Stromal cell of bone marrow (primary cell): ENCODE measurements at regions not wholly inside any gene's neighbourhood (a gene's known extent, or its start where the extent isn't known, plus 50 kb on each side); places are given as distances from the start of the nearest gene placed in this dataset.

Source experiments
- DNase-seq: peaks from one replicate; pipeline ENCODE4 v3.0.0-alpha.2; 2012; ENCODE audit warnings: low read depth

- no peak for DNase-seq
These were observed 101.1 kb upstream of the ID4 start for GRCh38 chr6:19736066-19736465.

- no peak for DNase-seq
These were observed 99.2 kb upstream of the ID4 start for GRCh38 chr6:19738010-19738409.

- no peak for DNase-seq
These were observed 87.4 kb upstream of the ID4 start for GRCh38 chr6:19749722-19750121.

- DNase-seq, result no peak
These were observed 84.4 kb upstream of the ID4 start for GRCh38 chr6:19752746-19753145.

GRCh38 chr6:19753826-19754225 is 83.3 kb upstream of the ID4 start:
- no peak for DNase-seq

- no peak for DNase-seq
These were observed 82.5 kb upstream of the ID4 start for GRCh38 chr6:19754686-19755085.

- no peak for DNase-seq
These were observed 82.0 kb upstream of the ID4 start for GRCh38 chr6:19755181-19755580.

GRCh38 chr6:19757036-19757435 is 80.1 kb upstream of the ID4 start:
- DNase-seq, result no peak

- DNase-seq, result peak; percentile 52
These were observed 77.9 kb upstream of the ID4 start for GRCh38 chr6:19759117-19759880.

- no peak for DNase-seq
These were observed 76.0 kb upstream of the ID4 start for GRCh38 chr6:19761121-19761520.

- peak; percentile 46 for DNase-seq
These were observed 65.3 kb upstream of the ID4 start for GRCh38 chr6:19771753-19772336.

- DNase-seq, result no peak
These were observed 64.3 kb upstream of the ID4 start for GRCh38 chr6:19772891-19773290.

- no peak for DNase-seq
These were observed 55.9 kb upstream of the ID4 start for GRCh38 chr6:19781269-19781668.

GRCh38 chr6:19782588-19782987 is 54.6 kb upstream of the ID4 start:
- no peak for DNase-seq
